GM10248 (cell line): ENCODE measurements at regions not wholly inside any gene's neighbourhood (a gene's known extent, or its start where the extent isn't known, plus 50 kb on each side); places are given as distances from the start of the nearest gene placed in this dataset.

ENCODE experiments used
- CTCF ChIA-PET: fragments of 300-600 bp; sonication (Branson Sonifier 250); formaldehyde crosslinking; extraction: SDS; loops from one replicate; lab custom pipeline; 2021; ENCODE audit warnings: antibody characterized with exemption; lab: Yijun Ruan, JAX
- POLR2A ChIA-PET: fragments of 350-650 bp; sonication (Branson Sonifier 250); formaldehyde crosslinking; extraction: SDS; loops from one replicate; lab custom pipeline; 2020; ENCODE audit warnings: antibody characterized with exemption; lab: Yijun Ruan, JAX
- DNase-seq: peaks from one replicate; pipeline ENCODE4 v3.0.0; 2012; ENCODE audit errors: extremely low spot score
- TF ChIP-seq, protein P1 (sequence below): IDR thresholded peaks from 2 replicates; pipeline ENCODE4 v1.5.1; 2012; ENCODE audit warnings: mild to moderate bottlenecking, low read depth; ENCODE audit errors: extremely low read depth, missing control alignments, control extremely low read depth

DNA sequence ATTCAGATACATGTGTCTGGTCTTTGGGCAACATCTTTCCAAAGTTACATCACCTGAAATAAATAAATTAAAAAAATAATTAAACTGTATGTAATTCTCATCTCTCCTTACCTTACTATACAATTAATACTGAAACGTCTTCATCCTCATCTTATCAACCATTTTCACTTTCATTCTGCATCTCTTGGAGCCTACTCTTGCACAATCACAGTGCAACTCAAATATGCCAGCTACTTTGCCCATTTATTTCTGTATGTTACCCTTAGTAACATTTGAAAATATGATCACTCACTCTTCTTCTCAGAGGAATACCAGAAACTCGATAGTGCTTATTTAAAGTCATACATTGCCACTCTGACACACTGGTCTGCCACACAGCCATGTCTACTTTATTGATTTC lies 1357.1 kb upstream of the CADM2 start:
- TF ChIP-seq, protein P1, sequence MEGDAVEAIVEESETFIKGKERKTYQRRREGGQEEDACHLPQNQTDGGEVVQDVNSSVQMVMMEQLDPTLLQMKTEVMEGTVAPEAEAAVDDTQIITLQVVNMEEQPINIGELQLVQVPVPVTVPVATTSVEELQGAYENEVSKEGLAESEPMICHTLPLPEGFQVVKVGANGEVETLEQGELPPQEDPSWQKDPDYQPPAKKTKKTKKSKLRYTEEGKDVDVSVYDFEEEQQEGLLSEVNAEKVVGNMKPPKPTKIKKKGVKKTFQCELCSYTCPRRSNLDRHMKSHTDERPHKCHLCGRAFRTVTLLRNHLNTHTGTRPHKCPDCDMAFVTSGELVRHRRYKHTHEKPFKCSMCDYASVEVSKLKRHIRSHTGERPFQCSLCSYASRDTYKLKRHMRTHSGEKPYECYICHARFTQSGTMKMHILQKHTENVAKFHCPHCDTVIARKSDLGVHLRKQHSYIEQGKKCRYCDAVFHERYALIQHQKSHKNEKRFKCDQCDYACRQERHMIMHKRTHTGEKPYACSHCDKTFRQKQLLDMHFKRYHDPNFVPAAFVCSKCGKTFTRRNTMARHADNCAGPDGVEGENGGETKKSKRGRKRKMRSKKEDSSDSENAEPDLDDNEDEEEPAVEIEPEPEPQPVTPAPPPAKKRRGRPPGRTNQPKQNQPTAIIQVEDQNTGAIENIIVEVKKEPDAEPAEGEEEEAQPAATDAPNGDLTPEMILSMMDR: no peak
- CTCF ChIA-PET: interaction anchor here (0.8 kb wide), 1 partner anchor 12 kb away, joined by 4 read pairs; no protein-coding TSS in a partner anchor
- no peak for DNase-seq
- POLR2A ChIA-PET: no interaction called here

DNA sequence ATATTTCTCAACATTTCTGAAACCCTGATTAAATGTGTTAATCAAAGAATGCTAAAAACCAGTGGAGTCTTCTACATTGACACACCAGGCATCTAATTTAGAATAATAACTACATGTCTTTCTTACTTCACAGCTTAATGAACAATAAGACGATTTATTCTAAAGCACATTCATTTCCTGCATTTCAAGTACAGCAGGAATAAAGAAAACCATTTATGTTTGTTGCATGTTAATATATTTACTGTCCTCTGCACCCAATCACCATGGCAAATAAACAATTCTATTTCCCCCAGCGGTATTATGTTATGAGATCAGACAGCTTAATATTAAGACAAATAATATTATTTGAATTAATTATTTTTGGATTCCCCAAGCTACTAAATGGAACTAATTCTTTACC lies 1336.3 kb upstream of the CADM2 start:
- ChIA-PET CTCF (interaction anchor here (1.0 to 1.2 kb wide), 2 partner anchors 26 to 33 kb away, joined by 3 read pairs; no protein-coding TSS in a partner anchor), POLR2A (no interaction called here)
- DNase-seq: no peak
- TF ChIP-seq, protein P1: no peak

DNA sequence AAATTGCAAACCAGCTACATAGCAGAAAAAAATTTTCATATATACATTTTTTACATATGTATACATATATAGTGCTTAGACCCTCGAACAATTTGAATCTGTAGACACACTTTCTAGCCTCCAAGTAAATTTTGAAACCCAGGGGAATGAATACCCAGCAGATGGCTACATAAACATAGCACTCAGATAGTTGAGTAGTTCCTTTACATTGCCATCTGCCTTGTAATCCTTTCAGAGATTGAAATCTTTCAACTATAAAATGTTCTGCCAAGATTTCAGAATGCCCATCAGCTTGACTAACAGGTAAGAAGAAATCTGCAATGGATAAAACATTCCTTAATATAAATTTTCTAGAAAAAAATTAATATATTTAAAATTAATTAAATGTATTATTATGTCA lies 1333.5 kb upstream of the CADM2 start:
- POLR2A ChIA-PET: no interaction called here
- CTCF ChIA-PET: no interaction called here
- TF ChIP-seq, protein P1: no peak
- DNase-seq: no peak

DNA sequence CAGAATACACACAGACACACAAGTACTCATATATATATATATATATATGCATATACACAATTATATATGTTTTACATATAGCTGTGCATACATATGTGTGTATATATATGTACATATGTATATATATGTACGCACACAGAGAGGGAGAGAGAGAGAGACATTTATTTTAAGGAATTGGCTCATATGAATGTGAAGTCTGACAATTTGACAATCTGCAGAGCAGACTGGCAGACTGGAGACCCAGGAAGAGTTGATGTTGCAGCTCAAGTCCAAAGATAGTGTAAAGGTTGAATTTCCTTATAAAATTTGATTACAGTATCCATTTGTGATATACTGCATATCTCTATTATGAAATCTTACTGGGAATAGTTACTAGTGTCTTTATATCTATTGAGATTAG lies 1330.3 kb upstream of the CADM2 start:
- TF ChIP-seq, protein P1: no peak
- DNase-seq: no peak
- CTCF ChIA-PET: interaction anchor here (1.3 to 1.6 kb wide), 2 partner anchors 13 to 17 kb away, joined by 3 read pairs; no protein-coding TSS in a partner anchor
- POLR2A ChIA-PET: no interaction called here

DNA sequence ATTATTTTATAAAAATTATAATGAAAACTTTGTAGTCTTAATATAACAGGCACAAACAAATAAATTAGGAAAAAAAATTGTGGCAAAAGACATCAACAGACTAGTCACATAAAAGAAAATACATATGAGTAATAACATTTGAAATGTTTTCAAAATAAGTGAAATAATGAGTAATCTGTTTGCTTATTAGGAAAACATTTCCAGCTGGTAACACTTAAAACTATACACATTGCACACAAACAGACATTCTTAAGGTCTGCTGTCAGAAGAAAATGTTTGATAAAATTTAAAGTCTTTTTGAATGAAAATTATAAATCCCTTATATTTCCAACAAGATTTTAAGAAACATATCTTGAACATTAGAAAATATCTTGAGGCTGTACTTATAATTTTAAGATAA lies 1326.3 kb upstream of the CADM2 start:
- CTCF ChIA-PET: no interaction called here
- no peak for DNase-seq
- POLR2A ChIA-PET: no interaction called here
- TF ChIP-seq, protein P1: no peak

DNA sequence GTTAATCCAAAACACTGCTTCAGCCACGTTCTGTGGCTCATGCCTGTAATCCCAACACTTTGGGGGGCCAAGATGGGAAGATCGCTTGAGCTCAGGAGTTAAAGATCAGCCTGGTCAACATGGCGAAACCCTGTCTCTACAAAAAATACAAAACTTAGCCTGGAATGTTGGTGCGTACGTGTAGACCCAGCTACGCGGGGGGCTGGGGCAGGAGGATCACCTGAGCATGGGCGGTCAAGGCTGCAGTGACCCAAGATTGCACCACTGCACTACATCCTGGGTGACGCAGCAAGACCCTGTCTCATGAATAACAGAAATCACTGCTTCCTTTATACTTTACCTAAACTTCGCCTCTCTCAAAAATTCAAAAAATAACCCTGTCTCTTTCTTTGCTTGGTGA lies 1325.0 kb upstream of the CADM2 start:
- POLR2A ChIA-PET: no interaction called here

DNA sequence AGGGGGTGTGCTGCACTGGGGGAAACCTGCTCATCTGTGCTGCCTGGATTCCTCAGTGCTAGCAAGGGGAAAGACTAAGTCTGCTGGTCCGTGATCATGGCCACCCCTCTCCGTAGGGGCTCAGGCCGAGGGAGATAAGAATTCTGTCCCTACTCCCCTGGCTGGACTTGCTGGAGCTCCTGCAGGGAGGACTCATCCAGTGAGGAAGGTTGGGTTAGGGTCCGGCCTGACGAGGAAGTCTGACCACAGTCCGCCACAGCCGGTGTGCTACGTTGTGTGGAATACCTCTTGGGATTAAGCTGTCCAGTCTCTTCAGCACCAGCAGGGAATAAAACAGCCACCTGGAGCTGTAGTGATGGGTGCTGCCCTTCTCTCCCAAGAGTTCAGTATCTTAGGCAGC lies 1309.1 kb upstream of the CADM2 start:
- TF ChIP-seq, protein P1: no peak
- POLR2A ChIA-PET: no interaction called here
- CTCF ChIA-PET: no interaction called here
- DNase-seq: no peak

More for the DNA sequence above, 1325.0 kb upstream of the CADM2 start:
- DNase-seq: no peak
- TF ChIP-seq, protein P1: no peak
- CTCF ChIA-PET: no interaction called here
